Testis (tissue), 2 donors: ENCODE measurements at regions not wholly inside any gene's neighbourhood (a gene's known extent, or its start where the extent isn't known, plus 50 kb on each side); places are given as distances from the start of the nearest gene placed in this dataset.
A peak's percentile ranks its signal among the peaks of the same experiment; 100 is the strongest.
"Not testable (repeated sequence)": the region's sequence is repeated elsewhere in the genome, so short reads cannot be mapped to it uniquely, and the experiment has no call there.

Source experiments
- DNase-seq: peaks from one replicate; pipeline ENCODE4 v3.0.0-alpha.2; 2019
- H3K27ac ChIP-seq, 2 donors: fragments of 200-600 bp; sonication (generic); one replicate each; pipeline ENCODE4 v1.5.1; 2019
- H3K27me3 ChIP-seq: fragments of 200-600 bp; sonication (generic); one replicate; pipeline ENCODE4 v1.5.1; 2019
- H3K36me3 ChIP-seq: fragments of 200-600 bp; sonication (generic); one replicate; pipeline ENCODE4 v1.5.1; 2017; ENCODE audit warnings: low read depth; ENCODE audit errors: missing control alignments
- H3K4me1 ChIP-seq: fragments of 200-600 bp; sonication (generic); one replicate; pipeline ENCODE4 v1.5.1; 2019
- H3K4me3 ChIP-seq, 2 donors: fragments of 200-600 bp; sonication (generic); one replicate each; pipeline ENCODE4 v1.5.1; 2017 to 2019
- H3K9me3 ChIP-seq: fragments of 200-600 bp; sonication (generic); one replicate; pipeline ENCODE4 v1.5.1; 2017
- POLR2A ChIP-seq: fragments of 450-650 bp; IDR thresholded peaks from one replicate; pipeline ENCODE4 v1.6.1; 2017; ENCODE audit warnings: antibody characterized with exemption, mild to moderate bottlenecking, moderate library complexity
- WGBS, 2 donors: methylation state at CpG; one replicate each; pipeline ENCODE4 v1.1.5; 2018; 5-methylcytosine and 5-hydroxymethylcytosine counted together
- intact Hi-C: fragments of 100-400 bp; cut with DNase I; formaldehyde crosslinking; loops from one replicate; pipeline ENCODE4 v1.15.1; 2023; ENCODE audit warnings: low total_unique reads
- TF ChIP-seq, protein P1 (sequence below), 3 experiments: fragments of 450-650 bp in 2 of 3; fragments of 200-600 bp in 1 of 3; sonication (generic) in 1 of 3; IDR thresholded peaks; one replicate each; pipeline ENCODE4 v1.5.1; 2016 to 2019; ENCODE audit warnings: antibody characterized with exemption in 3 of 3, mild to moderate bottlenecking in 2 of 3, moderate library complexity in 1 of 3

DNA sequence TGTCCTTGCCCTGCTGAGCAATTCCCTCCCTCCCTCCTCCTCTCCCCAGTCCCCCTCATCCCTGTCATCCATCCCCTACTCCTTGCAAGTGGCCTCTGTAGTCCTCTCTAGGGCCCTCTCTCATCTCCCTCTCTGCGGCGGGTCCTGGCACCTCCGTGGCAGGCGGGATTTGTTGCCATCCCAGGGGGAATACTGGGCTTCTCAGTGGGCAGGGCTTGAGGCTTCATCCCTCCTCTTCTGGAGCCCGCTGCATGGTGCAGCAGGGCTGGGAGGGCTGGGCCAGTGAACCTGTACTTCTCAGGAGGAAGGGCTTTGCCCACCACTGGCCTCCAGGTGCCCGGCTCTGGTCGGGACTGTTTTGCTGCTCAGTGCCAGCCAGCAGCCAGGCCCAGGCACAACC is 216.2 kb downstream of the TFCP2L1 start:
- Histone ChIP-seq H3K27me3 (no peaks in the 10 kb centered on the region), H3K4me1 (peaks cover 4% of the 10 kb centered on the region), H3K9me3 (no peaks in the 10 kb centered on the region), H3K27ac (no peak overlapping the region), H3K36me3 (no peaks in the 10 kb centered on the region), H3K4me3 (no peak overlapping the region)
- intact Hi-C loops: loop anchor here (10.0 kb wide), 1 partner anchor 734 kb away; no protein-coding TSS in a partner anchor
- TF ChIP-seq POLR2A: no peak
- TF ChIP-seq, protein P1, sequence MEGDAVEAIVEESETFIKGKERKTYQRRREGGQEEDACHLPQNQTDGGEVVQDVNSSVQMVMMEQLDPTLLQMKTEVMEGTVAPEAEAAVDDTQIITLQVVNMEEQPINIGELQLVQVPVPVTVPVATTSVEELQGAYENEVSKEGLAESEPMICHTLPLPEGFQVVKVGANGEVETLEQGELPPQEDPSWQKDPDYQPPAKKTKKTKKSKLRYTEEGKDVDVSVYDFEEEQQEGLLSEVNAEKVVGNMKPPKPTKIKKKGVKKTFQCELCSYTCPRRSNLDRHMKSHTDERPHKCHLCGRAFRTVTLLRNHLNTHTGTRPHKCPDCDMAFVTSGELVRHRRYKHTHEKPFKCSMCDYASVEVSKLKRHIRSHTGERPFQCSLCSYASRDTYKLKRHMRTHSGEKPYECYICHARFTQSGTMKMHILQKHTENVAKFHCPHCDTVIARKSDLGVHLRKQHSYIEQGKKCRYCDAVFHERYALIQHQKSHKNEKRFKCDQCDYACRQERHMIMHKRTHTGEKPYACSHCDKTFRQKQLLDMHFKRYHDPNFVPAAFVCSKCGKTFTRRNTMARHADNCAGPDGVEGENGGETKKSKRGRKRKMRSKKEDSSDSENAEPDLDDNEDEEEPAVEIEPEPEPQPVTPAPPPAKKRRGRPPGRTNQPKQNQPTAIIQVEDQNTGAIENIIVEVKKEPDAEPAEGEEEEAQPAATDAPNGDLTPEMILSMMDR (IDR thresholded peaks at IDR 0.05): no peak
- DNase-seq: no peak
- 81 to 87% methylated on average over 4 to 7 of the region's 7 CpGs for WGBS, 2 donors

DNA sequence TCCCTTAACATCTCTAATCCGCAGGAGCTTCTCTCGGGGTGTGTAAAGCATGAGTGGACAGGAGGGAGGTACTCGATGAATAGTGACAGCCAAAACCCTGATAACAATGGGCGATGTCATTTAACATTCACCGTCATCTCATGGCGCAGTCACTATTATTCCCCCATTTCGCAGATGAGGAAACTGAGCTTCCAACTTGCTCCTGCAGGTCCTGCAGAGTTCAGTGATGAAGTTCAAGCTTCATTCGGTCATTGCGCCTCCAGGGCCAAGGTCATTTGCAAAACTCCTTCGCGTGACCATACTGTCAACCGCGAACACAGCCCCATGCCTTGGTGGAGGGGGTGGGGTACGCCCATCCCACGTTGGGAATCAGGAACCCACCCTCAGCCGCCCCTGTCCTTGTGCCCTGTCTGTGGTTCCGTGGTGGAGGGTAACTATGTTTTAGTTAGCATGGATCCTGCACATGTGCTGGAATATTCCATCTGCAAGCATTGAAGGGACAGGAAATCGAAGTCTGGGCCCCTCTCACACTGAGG is 215.5 kb downstream of the TFCP2L1 start:
- no peaks in the 10 kb centered on the region for H3K4me1 ChIP-seq
- DNase-seq: no peak
- H3K27ac ChIP-seq: no peak overlapping the region
- H3K9me3 ChIP-seq: no peaks in the 10 kb centered on the region
- no peaks in the 10 kb centered on the region for H3K36me3 ChIP-seq
- intact Hi-C loops: loop anchor here (10.0 kb wide), 1 partner anchor 735 kb away; no protein-coding TSS in a partner anchor
- H3K27me3 ChIP-seq: no peaks in the 10 kb centered on the region
- WGBS, 2 donors: 89 to 91% methylated on average over 18 of the region's 18 CpGs
- TF ChIP-seq, protein P1 (IDR thresholded peaks at IDR 0.05): no peak
- no peak for TF ChIP-seq POLR2A
- H3K4me3 ChIP-seq: no peak overlapping the region

DNA sequence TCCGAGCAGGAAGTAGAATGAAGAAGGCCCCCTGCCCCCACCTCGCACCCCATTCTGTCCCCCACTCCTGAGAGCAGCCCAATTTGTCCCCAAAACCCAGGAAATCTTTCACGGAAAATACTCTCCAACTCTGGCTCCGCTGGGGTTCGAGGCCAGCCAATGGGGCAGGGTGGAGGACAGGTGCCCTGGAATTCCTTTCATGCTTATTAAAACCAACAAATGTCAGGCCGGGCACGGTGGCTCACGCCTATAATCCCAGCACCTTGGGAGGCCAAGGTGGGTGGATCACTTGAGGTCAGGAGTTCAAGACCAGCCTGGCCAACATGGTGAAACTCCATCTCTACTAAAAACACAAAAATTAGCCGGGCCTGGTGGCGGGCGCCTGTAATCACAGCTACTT is 214.9 kb downstream of the TFCP2L1 start:
- DNase-seq, H3K4me1 ChIP-seq, H3K27ac ChIP-seq, H3K4me3 ChIP-seq, H3K36me3 ChIP-seq, H3K9me3 ChIP-seq, intact Hi-C loops, H3K27me3 ChIP-seq: not testable (repeated sequence)
- WGBS, 2 donors: 94 to 95% methylated on average over 8 to 11 of the region's 11 CpGs

DNA sequence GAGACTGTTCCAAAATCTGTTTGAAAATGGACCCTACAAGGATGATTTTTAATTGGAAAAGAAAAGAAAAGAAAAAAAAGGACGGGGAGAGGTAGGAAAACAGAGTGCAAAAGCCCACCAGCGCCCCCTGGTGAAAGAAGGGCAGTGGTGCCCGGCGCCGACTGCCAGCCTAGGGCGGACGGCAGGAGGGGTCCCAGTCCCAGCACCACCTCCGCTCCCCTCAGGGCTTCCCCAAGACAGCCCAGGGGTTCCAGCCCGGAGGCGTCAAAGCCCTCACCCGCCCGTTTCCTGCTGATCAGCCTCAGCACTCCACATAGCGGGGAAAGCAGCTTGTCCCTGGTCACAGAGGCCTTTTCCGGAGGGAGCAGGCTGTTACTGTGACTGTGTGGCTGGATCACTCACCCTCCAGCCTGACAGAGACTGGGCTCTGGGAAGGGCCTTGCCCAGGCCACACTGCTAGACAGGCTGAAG is 213.9 kb downstream of the TFCP2L1 start:
- Histone ChIP-seq H3K36me3 (no peaks in the 10 kb centered on the region), H3K27me3 (no peaks in the 10 kb centered on the region), H3K9me3 (no peaks in the 10 kb centered on the region), H3K27ac (no peak overlapping the region), H3K4me3 (no peak overlapping the region), H3K4me1 (peaks cover 8% of the 10 kb centered on the region)
- 23 to 36% methylated on average over 10 to 14 of the region's 14 CpGs for WGBS, 2 donors
- intact Hi-C loops: no loop called here
- TF ChIP-seq, protein P1 (IDR thresholded peaks at IDR 0.05): peak; percentile 86 to 96 (median 95)
- TF ChIP-seq POLR2A: no peak
- DNase-seq: peak; percentile 86

DNA sequence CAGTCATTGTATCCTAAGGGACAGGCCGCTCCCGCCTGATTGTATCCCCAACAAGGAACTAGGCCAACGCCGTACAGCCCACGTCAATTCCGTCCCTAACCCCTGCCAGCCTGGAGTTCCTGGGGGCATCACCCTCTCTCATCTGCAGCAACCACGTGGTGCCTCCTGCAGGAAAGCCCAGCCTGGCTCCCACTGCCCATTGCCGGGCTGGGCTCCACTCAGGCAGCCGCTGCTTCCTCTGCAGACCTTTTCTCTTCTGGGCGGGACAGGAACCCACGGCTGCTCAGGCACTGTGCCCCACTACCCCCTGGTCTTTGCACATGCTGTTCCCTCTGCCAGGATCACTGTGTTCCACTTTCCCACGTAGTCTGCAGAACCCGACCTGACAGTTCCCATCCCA is 212.2 kb downstream of the TFCP2L1 start:
- no peak overlapping the region for H3K27ac ChIP-seq
- H3K27me3 ChIP-seq: no peaks in the 10 kb centered on the region
- WGBS, 2 donors: 81 to 85% methylated on average over 12 to 13 of the region's 13 CpGs
- DNase-seq: no peak
- no peak overlapping the region for H3K4me3 ChIP-seq
- no peak for TF ChIP-seq POLR2A
- TF ChIP-seq, protein P1 (IDR thresholded peaks at IDR 0.05): no peak
- no peaks in the 10 kb centered on the region for H3K9me3 ChIP-seq
- H3K36me3 ChIP-seq: no peaks in the 10 kb centered on the region
- intact Hi-C loops: loop anchor here (2.0 kb wide), 1 partner anchor 376 kb away; no protein-coding TSS in a partner anchor
- H3K4me1 ChIP-seq: peaks cover 8% of the 10 kb centered on the region
